KMS-11 (cell line): ENCODE measurements at regions not wholly inside any gene's neighbourhood (a gene's known extent, or its start where the extent isn't known, plus 50 kb on each side); places are given as distances from the start of the nearest gene placed in this dataset.

Source experiments
- H2AFZ ChIP-seq: fragments of 200-600 bp; sonication (generic); 2 replicates; pipeline ENCODE4 v1.6.1; 2016; ENCODE audit warnings: antibody characterized with exemption, mixed run types, low read depth
- H3K27ac ChIP-seq: fragments of 200-600 bp; sonication (generic); 2 replicates; pipeline ENCODE4 v1.6.1; 2016; ENCODE audit warnings: mild to moderate bottlenecking, mixed run types
- H3K27me3 ChIP-seq: fragments of 200-600 bp; sonication (generic); 2 replicates; pipeline ENCODE4 v1.6.1; 2017; ENCODE audit warnings: mild to moderate bottlenecking, low read depth, mixed run types, moderate library complexity; ENCODE audit not compliant: insufficient read depth
- H3K36me3 ChIP-seq: fragments of 200-600 bp; sonication (generic); 2 replicates; pipeline ENCODE4 v1.6.1; 2017; ENCODE audit warnings: mild to moderate bottlenecking, mixed run types; ENCODE audit not compliant: insufficient read depth
- H3K4me1 ChIP-seq: fragments of 200-600 bp; sonication (generic); 2 replicates; pipeline ENCODE4 v1.6.1; 2016; ENCODE audit warnings: mild to moderate bottlenecking, low read depth, mixed run types; ENCODE audit not compliant: poor library complexity, severe bottlenecking
- H3K4me2 ChIP-seq: fragments of 200-600 bp; sonication (generic); 2 replicates; pipeline ENCODE4 v1.7.0; 2016; ENCODE audit warnings: mild to moderate bottlenecking, mixed run types
- H3K4me3 ChIP-seq: fragments of 200-600 bp; sonication (generic); IDR thresholded peaks from 2 replicates; pipeline ENCODE4 v1.6.1; 2017; ENCODE audit warnings: low read depth, low read length, mixed read lengths; ENCODE audit not compliant: insufficient read depth
- H3K79me2 ChIP-seq: fragments of 200-600 bp; sonication (generic); 2 replicates; pipeline ENCODE4 v1.6.1; 2016; ENCODE audit warnings: low read depth, mixed run types; ENCODE audit not compliant: insufficient read depth
- H3K9ac ChIP-seq: fragments of 200-600 bp; sonication (generic); 2 replicates; pipeline ENCODE4 v1.6.1; 2016; ENCODE audit warnings: mild to moderate bottlenecking, mixed run types
- H4K20me1 ChIP-seq: fragments of 200-600 bp; sonication (generic); 2 replicates; pipeline ENCODE4 v1.6.1; 2016; ENCODE audit warnings: mild to moderate bottlenecking, mixed run types; ENCODE audit not compliant: insufficient read depth
- CTCF ChIP-seq: fragments of 200-600 bp; sonication (generic); conservative IDR thresholded peaks from 2 replicates; pipeline ENCODE4 v1.6.1; 2017; ENCODE audit warnings: low read depth, mild to moderate bottlenecking, antibody characterized with exemption, low read length, moderate library complexity, mixed read lengths

GRCh38 chr11:70517203-70517602 is 118.9 kb downstream of the CTTN start:
- no peak overlapping the region for H3K27ac ChIP-seq
- no peaks in the 10 kb centered on the region for H3K36me3 ChIP-seq
- H2AFZ ChIP-seq = no peak overlapping the region
- no peak overlapping the region for H3K4me3 ChIP-seq
- no peaks in the 10 kb centered on the region for H3K27me3 ChIP-seq
- no peak for TF ChIP-seq CTCF
- peaks cover 2% of the 10 kb centered on the region for H3K4me1 ChIP-seq
- H3K9ac ChIP-seq = no peak overlapping the region
- H3K79me2 ChIP-seq = no peaks in the 10 kb centered on the region
- no peaks in the 10 kb centered on the region for H4K20me1 ChIP-seq
- no peak overlapping the region for H3K4me2 ChIP-seq

GRCh38 chr11:70517988-70518907 is 119.9 kb downstream of the CTTN start:
- Histone ChIP-seq H3K36me3 (no peaks in the 10 kb centered on the region), H3K27ac (no peak overlapping the region), H3K79me2 (no peaks in the 10 kb centered on the region)

GRCh38 chr11:70519117-70519516 is 120.8 kb downstream of the CTTN start:
- Histone ChIP-seq H3K79me2 (no peaks in the 10 kb centered on the region), H3K4me2 (no peak overlapping the region), H3K4me1 (peaks cover 18% of the 10 kb centered on the region), H3K9ac (no peak overlapping the region), H3K27me3 (no peaks in the 10 kb centered on the region), H3K27ac (no peak overlapping the region), H3K4me3 (no peak overlapping the region), H3K36me3 (no peaks in the 10 kb centered on the region), H4K20me1 (no peaks in the 10 kb centered on the region), H2AFZ (no peak overlapping the region)
- no peak for TF ChIP-seq CTCF

More at GRCh38 chr11:70517988-70518907, 119.9 kb downstream of the CTTN start:
- TF ChIP-seq CTCF = no peak
- Histone ChIP-seq H3K27me3 (no peaks in the 10 kb centered on the region), H3K4me3 (no peak overlapping the region), H3K9ac (no peak overlapping the region), H3K4me1 (peaks cover 10% of the 10 kb centered on the region), H2AFZ (no peak overlapping the region), H4K20me1 (no peaks in the 10 kb centered on the region), H3K4me2 (no peak overlapping the region)

GRCh38 chr11:70521475-70522308 is 123.4 kb downstream of the CTTN start:
- H3K27me3 ChIP-seq = no peaks in the 10 kb centered on the region
- no peak for TF ChIP-seq CTCF
- peaks cover 18% of the 10 kb centered on the region for H3K4me1 ChIP-seq
- no peak overlapping the region for H3K27ac ChIP-seq
- no peak overlapping the region for H3K9ac ChIP-seq
- no peak overlapping the region for H3K4me3 ChIP-seq
- no peaks in the 10 kb centered on the region for H3K36me3 ChIP-seq
- H3K79me2 ChIP-seq = no peaks in the 10 kb centered on the region
- no peak overlapping the region for H3K4me2 ChIP-seq
- H2AFZ ChIP-seq = no peak overlapping the region
- H4K20me1 ChIP-seq = no peaks in the 10 kb centered on the region
